HFF-Myc (cell line): ENCODE measurements at regions not wholly inside any gene's neighbourhood (a gene's known extent, or its start where the extent isn't known, plus 50 kb on each side); places are given as distances from the start of the nearest gene placed in this dataset.
"Not testable (repeated sequence)": the region's sequence is repeated elsewhere in the genome, so short reads cannot be mapped to it uniquely, and the experiment has no call there.

Experiments
- DNase-seq: peaks from one replicate; pipeline ENCODE4 v3.0.0-alpha.2; 2011; ENCODE audit warnings: low read depth; ENCODE audit errors: extremely low read depth
- H3K4me3 ChIP-seq: replicated peaks from 2 replicates; pipeline ENCODE4 v1.5.1; 2011; ENCODE audit warnings: low read depth, mild to moderate bottlenecking, control low read depth, low read length
- TF ChIP-seq, protein P1 (sequence below): IDR thresholded peaks from 2 replicates; pipeline ENCODE4 v1.5.1; 2012; ENCODE audit warnings: mild to moderate bottlenecking, low read depth, low read length, control low read depth; ENCODE audit errors: missing control alignments

DNA sequence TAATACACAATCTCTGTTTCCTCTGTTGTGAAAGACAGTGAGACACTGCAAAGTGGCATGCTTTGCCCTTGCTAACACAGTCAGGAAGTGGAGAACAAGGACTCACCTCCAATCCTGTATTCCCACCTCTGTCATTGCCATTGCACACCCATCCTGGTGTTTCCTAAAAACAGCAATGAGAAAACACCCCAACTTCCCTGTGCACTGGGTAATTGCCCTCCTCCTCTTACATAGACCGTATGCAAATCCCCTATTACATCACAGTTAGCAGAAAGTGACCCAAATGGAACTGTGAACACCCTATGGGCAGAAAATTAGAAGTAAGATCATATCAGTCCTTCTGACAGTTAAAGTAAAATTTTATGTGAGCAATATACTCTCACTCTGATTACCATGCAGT lies 355.5 kb downstream of the BCL11B start:
- no peak overlapping the region for H3K4me3 ChIP-seq
- no peak for DNase-seq
- TF ChIP-seq, protein P1, sequence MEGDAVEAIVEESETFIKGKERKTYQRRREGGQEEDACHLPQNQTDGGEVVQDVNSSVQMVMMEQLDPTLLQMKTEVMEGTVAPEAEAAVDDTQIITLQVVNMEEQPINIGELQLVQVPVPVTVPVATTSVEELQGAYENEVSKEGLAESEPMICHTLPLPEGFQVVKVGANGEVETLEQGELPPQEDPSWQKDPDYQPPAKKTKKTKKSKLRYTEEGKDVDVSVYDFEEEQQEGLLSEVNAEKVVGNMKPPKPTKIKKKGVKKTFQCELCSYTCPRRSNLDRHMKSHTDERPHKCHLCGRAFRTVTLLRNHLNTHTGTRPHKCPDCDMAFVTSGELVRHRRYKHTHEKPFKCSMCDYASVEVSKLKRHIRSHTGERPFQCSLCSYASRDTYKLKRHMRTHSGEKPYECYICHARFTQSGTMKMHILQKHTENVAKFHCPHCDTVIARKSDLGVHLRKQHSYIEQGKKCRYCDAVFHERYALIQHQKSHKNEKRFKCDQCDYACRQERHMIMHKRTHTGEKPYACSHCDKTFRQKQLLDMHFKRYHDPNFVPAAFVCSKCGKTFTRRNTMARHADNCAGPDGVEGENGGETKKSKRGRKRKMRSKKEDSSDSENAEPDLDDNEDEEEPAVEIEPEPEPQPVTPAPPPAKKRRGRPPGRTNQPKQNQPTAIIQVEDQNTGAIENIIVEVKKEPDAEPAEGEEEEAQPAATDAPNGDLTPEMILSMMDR: no peak

DNA sequence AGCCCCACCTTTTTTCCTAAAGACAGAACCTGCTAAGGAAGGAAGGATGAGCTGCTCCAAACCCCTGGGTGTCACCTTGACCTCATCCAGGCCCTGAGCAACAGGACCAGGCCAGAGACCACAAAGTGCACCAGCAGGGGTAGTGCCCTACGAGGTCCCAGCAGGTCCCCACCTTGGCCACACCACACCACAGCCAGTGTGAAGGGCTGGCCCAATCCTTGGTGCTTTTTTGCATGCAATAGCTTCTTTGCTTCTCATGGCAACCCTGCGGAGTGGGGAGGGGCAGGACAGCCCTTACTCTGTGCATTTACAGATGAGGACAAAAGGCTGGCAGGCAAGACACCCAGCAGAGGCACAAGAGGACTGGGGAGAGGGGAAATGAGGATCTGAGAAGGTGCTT lies 352.6 kb downstream of the BCL11B start:
- no peak overlapping the region for H3K4me3 ChIP-seq
- TF ChIP-seq, protein P1: no peak
- no peak for DNase-seq

DNA sequence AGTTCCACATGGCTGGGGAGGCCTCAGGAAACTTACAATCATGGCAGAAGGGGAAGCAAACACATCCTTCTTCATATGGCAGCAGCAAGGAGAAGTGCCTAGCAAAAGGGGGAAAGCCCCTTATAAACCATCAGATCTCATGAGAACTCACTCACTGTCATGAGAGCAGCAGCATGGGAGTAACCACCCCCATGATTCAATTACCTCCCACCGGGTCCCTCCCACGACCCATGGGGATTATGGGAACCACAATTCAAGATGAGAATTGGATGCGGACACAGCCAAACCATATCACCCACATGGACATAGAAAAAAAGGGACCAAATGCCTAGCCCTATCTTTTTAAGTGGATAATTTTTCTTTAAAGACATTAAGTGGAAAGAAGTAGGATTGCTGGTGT lies 350.7 kb downstream of the BCL11B start:
- not testable (repeated sequence) for DNase-seq, H3K4me3 ChIP-seq

DNA sequence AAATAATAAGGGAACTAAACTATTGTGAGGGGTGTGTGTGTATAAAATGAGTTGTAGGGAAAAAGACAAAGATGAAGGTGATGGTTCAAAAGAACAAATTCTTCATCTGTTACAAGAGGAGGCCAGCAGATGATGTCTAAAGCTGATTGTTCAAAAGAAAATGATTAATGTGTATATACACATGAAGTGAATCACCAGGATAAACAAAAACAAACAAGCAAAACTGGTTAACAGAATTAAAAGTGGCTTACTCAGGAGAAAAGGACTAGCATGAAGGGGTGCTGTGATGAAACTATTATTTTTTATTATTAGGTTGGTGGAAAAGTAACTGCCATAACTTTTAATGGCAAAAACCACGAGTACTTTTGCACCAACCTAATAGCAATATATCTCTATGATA lies 348.4 kb downstream of the BCL11B start:
- H3K4me3 ChIP-seq: no peak overlapping the region
- TF ChIP-seq, protein P1: no peak
- no peak for DNase-seq

DNA sequence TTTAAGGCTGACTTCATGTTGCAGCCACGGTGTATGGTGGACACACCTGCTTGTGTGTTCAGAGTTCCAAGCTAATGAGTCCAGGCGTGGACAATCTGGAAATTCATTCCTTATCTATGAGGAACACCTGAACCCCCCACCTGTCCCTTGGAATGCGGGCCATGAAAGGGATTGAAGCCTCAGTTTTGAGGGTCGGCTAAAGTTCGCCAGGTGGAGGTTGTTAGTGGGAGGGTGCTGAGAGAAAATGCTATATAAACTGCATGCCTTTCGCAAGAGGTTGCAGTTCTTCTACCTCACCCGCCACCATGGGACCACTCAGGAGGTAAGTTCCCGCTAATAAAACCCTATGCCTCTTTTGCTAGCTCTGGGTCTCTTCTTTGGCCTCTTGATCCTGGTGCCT lies 348.0 kb downstream of the BCL11B start:
- H3K4me3 ChIP-seq: no peak overlapping the region
- TF ChIP-seq, protein P1: no peak
- no peak for DNase-seq

DNA sequence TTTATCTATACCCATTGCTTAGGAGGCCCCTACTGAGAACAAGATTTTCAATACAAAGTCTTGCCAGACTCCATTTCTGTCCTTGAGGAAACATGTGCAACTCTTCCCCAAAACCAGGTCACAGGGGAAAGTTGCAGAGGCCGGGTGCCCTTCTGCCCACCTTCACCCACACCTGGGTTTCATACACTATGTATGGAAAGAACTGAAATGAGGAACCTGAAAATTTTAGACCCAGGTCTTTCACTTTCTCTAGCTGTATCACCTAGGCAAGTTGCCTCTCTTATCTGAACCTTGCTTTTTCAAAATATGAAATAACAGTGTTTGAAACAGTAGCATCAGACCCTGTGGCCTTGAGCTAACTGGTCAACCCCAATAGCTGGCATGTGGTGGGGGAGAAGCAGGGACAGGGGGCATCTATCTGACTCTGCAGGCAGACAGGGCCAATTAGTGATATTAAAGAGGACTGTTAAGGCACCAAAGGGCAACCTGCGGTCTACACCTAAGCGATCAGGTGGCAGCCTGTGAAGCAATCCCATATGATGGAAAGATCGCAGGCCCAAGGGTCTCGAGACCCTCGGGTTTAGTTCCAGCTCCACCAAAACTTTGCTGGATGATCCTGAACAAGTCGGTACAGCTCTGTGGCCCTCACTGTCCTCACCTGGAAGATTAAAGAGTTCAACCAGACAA lies 346.5 kb downstream of the BCL11B start:
- no peak overlapping the region for H3K4me3 ChIP-seq
- TF ChIP-seq, protein P1: no peak
- no peak for DNase-seq

DNA sequence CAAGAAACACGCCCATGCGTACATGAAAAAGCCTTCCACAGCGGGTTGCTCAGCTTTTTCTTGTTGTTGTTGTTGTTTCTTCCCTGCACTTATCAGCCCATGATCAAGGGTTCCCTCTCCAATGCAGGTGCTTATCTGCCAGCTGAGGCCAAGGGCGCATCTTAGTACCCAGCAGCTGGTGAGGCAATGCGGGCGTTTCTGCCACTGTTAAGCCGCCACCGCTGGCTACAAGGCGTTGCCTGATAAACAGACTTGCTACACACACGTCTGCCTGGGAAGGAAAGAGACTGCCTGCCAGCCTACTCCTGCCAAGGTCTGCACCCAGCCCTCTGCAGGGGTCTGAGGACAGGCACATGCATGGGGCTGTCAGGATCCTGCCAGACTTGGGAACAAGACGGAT lies 345.9 kb downstream of the BCL11B start:
- DNase-seq: no peak
- TF ChIP-seq, protein P1: no peak
- no peak overlapping the region for H3K4me3 ChIP-seq
